HepG2 (cell line): ENCODE measurements at regions not wholly inside any gene's neighbourhood (a gene's known extent, or its start where the extent isn't known, plus 50 kb on each side); places are given as distances from the start of the nearest gene placed in this dataset.

ENCODE experiments used
- ATM ChIP-seq: fragments of 450-650 bp; IDR thresholded peaks from 2 replicates; pipeline ENCODE4 v1.7.1; 2017; ENCODE audit warnings: mild to moderate bottlenecking, borderline replicate concordance
- EZH2 ChIP-seq: conservative IDR thresholded peaks from 2 replicates; pipeline ENCODE4 v1.6.1; 2012; ENCODE audit warnings: mild to moderate bottlenecking, low read depth, low read length, moderate library complexity
- FOXM1 ChIP-seq: sonication (generic); formaldehyde crosslinking; IDR thresholded peaks from 2 replicates; pipeline ENCODE4 v1.5.0; 2020; ENCODE audit warnings: missing genetic modification reagents
- GMEB1 ChIP-seq: sonication (generic); formaldehyde crosslinking; IDR thresholded peaks from 2 replicates; pipeline ENCODE4 v1.5.1; 2020; ENCODE audit warnings: missing genetic modification reagents, mild to moderate bottlenecking, borderline replicate concordance
- HOMEZ ChIP-seq: IDR thresholded peaks from 2 replicates; pipeline ENCODE4 v1.6.1; 2016; ENCODE audit warnings: low read depth
- KLF15 ChIP-seq: sonication (generic); formaldehyde crosslinking; IDR thresholded peaks from 2 replicates; pipeline ENCODE4 v1.8.1; 2023; ENCODE audit warnings: borderline replicate concordance, mild to moderate bottlenecking, inconsistent platforms, missing genetic modification reagents, mixed read lengths
- MBD4 ChIP-seq: IDR thresholded peaks from 2 replicates; pipeline ENCODE4 v1.6.1; 2012; ENCODE audit warnings: low read length, inconsistent platforms, borderline replicate concordance
- MZF1 ChIP-seq: sonication (generic); formaldehyde crosslinking; IDR thresholded peaks from 2 replicates; pipeline ENCODE4 v1.8.1; 2023; ENCODE audit warnings: mild to moderate bottlenecking, missing genetic modification reagents, borderline replicate concordance
- NONO ChIP-seq, 2 experiments: fragments of 450-650 bp in 1 of 2; sonication (generic) in 1 of 2; formaldehyde crosslinking in 1 of 2; IDR thresholded peaks in 1 of 2; conservative IDR thresholded peaks in 1 of 2; 2 replicates each; pipeline versions ENCODE4 v1.6.1 to v1.8.0; 2017 to 2022; ENCODE audit warnings: mild to moderate bottlenecking in 1 of 2, missing genetic modification reagents in 1 of 2, moderate library complexity in 1 of 2
- RARA ChIP-seq: IDR thresholded peaks from 2 replicates; pipeline ENCODE4 v1.6.1; 2016; ENCODE audit warnings: missing genetic modification reagents, missing compliant biosample characterization
- RBFOX2 ChIP-seq: fragments of 200-400 bp; formaldehyde crosslinking; IDR thresholded peaks from 2 replicates; pipeline ENCODE4 v1.6.1; 2017; ENCODE audit warnings: low read depth, mild to moderate bottlenecking, low read length
- SATB2 ChIP-seq: sonication (generic); formaldehyde crosslinking; IDR thresholded peaks from 2 replicates; pipeline ENCODE4 v1.5.0; 2020; ENCODE audit warnings: missing genetic modification reagents
- SETDB1 ChIP-seq: sonication (generic); formaldehyde crosslinking; IDR thresholded peaks from 2 replicates; pipeline ENCODE4 v1.5.1; 2020; ENCODE audit warnings: missing genetic modification reagents, mild to moderate bottlenecking, borderline replicate concordance
- SNRNP70 ChIP-seq: fragments of 200-400 bp; formaldehyde crosslinking; IDR thresholded peaks from 2 replicates; pipeline ENCODE4 v1.6.1; 2017; ENCODE audit warnings: mild to moderate bottlenecking, low read depth, low read length, moderate library complexity
- SP140L ChIP-seq: sonication (generic); formaldehyde crosslinking; IDR thresholded peaks from 2 replicates; pipeline ENCODE4 v1.4.0; 2020; ENCODE audit warnings: missing genetic modification reagents, borderline replicate concordance
- TMF1 ChIP-seq: sonication (generic); formaldehyde crosslinking; IDR thresholded peaks from 2 replicates; pipeline ENCODE4 v1.8.1; 2022; ENCODE audit warnings: low read depth, missing genetic modification reagents
- U2AF2 ChIP-seq: fragments of 200-400 bp; formaldehyde crosslinking; IDR thresholded peaks from 2 replicates; pipeline ENCODE4 v1.6.1; 2017; ENCODE audit warnings: low read depth, mild to moderate bottlenecking, low read length
- XRCC5 ChIP-seq: fragments of 200-400 bp; formaldehyde crosslinking; optimal IDR thresholded peaks from 2 replicates; pipeline ENCODE3; 2017; ENCODE audit warnings: mild to moderate bottlenecking, low read length
- ZBTB42 ChIP-seq: sonication (generic); formaldehyde crosslinking; IDR thresholded peaks from 2 replicates; pipeline ENCODE4 v1.5.0; 2020; ENCODE audit warnings: mild to moderate bottlenecking, missing genetic modification reagents
- ZBTB7B ChIP-seq: sonication (generic); formaldehyde crosslinking; IDR thresholded peaks from 2 replicates; pipeline ENCODE4 v1.4.0; 2020; ENCODE audit warnings: missing genetic modification reagents
- ZFP91 ChIP-seq: sonication (generic); formaldehyde crosslinking; IDR thresholded peaks from 2 replicates; pipeline ENCODE4 v1.9.0; 2022; ENCODE audit warnings: missing genetic modification reagents, mild to moderate bottlenecking, borderline replicate concordance
- ZKSCAN5 ChIP-seq: sonication (generic); formaldehyde crosslinking; IDR thresholded peaks from 2 replicates; pipeline ENCODE4 v1.5.1; 2020; ENCODE audit warnings: mild to moderate bottlenecking, missing genetic modification reagents
- ZKSCAN8 ChIP-seq: IDR thresholded peaks from 2 replicates; pipeline ENCODE4 v1.6.1; 2016; ENCODE audit warnings: borderline replicate concordance, missing genetic modification reagents, missing compliant biosample characterization
- ZNF30 ChIP-seq: sonication (generic); formaldehyde crosslinking; IDR thresholded peaks from 2 replicates; pipeline ENCODE4 v1.5.0; 2020; ENCODE audit warnings: mild to moderate bottlenecking, missing genetic modification reagents
- ZNF431 ChIP-seq: sonication (generic); formaldehyde crosslinking; IDR thresholded peaks from 2 replicates; pipeline ENCODE4 v1.9.0; 2022; ENCODE audit warnings: missing genetic modification reagents, low read depth, mild to moderate bottlenecking, borderline replicate concordance
- ZNF441 ChIP-seq: sonication (generic); formaldehyde crosslinking; IDR thresholded peaks from 2 replicates; pipeline ENCODE4 v1.7.0; 2021; ENCODE audit warnings: missing genetic modification reagents, borderline replicate concordance

- TF ChIP-seq ZNF30 (no peak), ATM (no peak), MBD4 (no peak), NONO (IDR thresholded peaks at IDR 0.05) (no peak), NONO (CRISPR knock-in tag; conservative IDR thresholded peaks at IDR 0.05) (peak; percentile 93), ZBTB42 (CRISPR knock-in tag) (no peak), SP140L (CRISPR knock-in tag) (no peak), TMF1 (CRISPR knock-in tag) (no peak), FOXM1 (CRISPR knock-in tag) (no peak), RARA (CRISPR knock-in tag) (peak; percentile 94), HOMEZ (CRISPR knock-in tag) (peak; percentile 81; the same call in 1 of the 2 replicates), U2AF2 (no peak), XRCC5 (peak; percentile 65), RBFOX2 (peak; percentile 97), EZH2 (no peak), ZBTB7B (CRISPR knock-in tag) (peak; percentile 90), ZFP91 (CRISPR knock-in tag) (peak; percentile 94), ZNF441 (CRISPR knock-in tag) (peak; percentile 85), ZKSCAN5 (CRISPR knock-in tag) (no peak), ZKSCAN8 (peak; percentile 59; the same call in 1 of the 2 replicates), KLF15 (CRISPR knock-in tag) (no peak), SETDB1 (no peak), GMEB1 (CRISPR knock-in tag) (0 out of 2 replicates have a peak, but pooled peaks have one; percentile 52), SATB2 (CRISPR knock-in tag) (no peak), SNRNP70 (no peak), MZF1 (no peak), ZNF431 (CRISPR knock-in tag) (no peak; the same call in 1 of the 2 replicates)
Measured at GRCh38 chr4:123505095-123506010, 108.8 kb downstream of the SPRY1 start (continued).
